Adrenal gland (tissue), 9 donors: ENCODE measurements at regions not wholly inside any gene's neighbourhood (a gene's known extent, or its start where the extent isn't known, plus 50 kb on each side); places are given as distances from the start of the nearest gene placed in this dataset.

Experiments
- DNase-seq, 7 donors: peaks; one replicate each; pipeline ENCODE4 v3.0.0-alpha.2; 2019 to 2020
- H3K27ac ChIP-seq, 5 donors: fragments of 200-600 bp; sonication (generic) in 4 of 5; 1 replicate in 3 of 5; 2 replicates in 2 of 5; pipeline versions ENCODE4 v1.5.1 to v1.8.0; 2016 to 2020; ENCODE audit warnings: mild to moderate bottlenecking in 1 of 5
- H3K27me3 ChIP-seq: fragments of 200-600 bp; 2 replicates; pipeline ENCODE4 v1.8.0; 2021
- H3K36me3 ChIP-seq, 2 donors: fragments of 200-600 bp; replicated peaks in 1 of 2; 1 replicate in 1 of 2; 2 replicates in 1 of 2; pipeline versions ENCODE4 v1.5.1 to v1.8.0; 2018 to 2022
- H3K4me1 ChIP-seq, 2 donors: fragments of 200-600 bp; replicated peaks in 1 of 2; 1 replicate in 1 of 2; 2 replicates in 1 of 2; pipeline versions ENCODE4 v1.5.1 to v1.8.0; 2018 to 2021
- H3K4me3 ChIP-seq, 4 donors: fragments of 200-600 bp; sonication (generic) in 3 of 4; one replicate each; pipeline ENCODE4 v1.5.1; 2016 to 2018
- H3K9me3 ChIP-seq, 3 donors: fragments of 200-600 bp; sonication (generic) in 1 of 3; replicated peaks in 1 of 3; 1 replicate in 2 of 3; 2 replicates in 1 of 3; pipeline versions ENCODE4 v1.5.1 to v1.8.0; 2016 to 2021
- POLR2A ChIP-seq, 2 donors: fragments of 450-650 bp; IDR thresholded peaks; one replicate each; pipeline ENCODE4 v1.6.1; 2017; ENCODE audit warnings: antibody characterized with exemption in 2 of 2, mild to moderate bottlenecking in 2 of 2, moderate library complexity in 1 of 2
- WGBS, 4 donors: extraction: QIAGEN DNeasy Blood & Tissue Kit in 2 of 4; methylation state at CpG; one replicate each; pipeline versions ENCODE4 v1.1.5 to v1.1.7; 2013 to 2017; 5-methylcytosine and 5-hydroxymethylcytosine counted together
- intact Hi-C, 2 donors: fragments of 100-400 bp; cut with DNase I; formaldehyde crosslinking; loops; one replicate each; pipeline versions ENCODE4 v1.14.1 to v1.15.0; 2022 to 2023
- TF ChIP-seq, protein P1 (sequence below), 6 experiments: fragments of 450-650 bp in 4 of 6; fragments of 200-600 bp in 2 of 6; sonication (generic) in 1 of 6; IDR thresholded peaks; 1 replicate in 5 of 6; 2 replicates in 1 of 6; pipeline versions ENCODE4 v1.5.1 to v1.8.0; 2016 to 2021; ENCODE audit warnings: antibody characterized with exemption in 6 of 6, mild to moderate bottlenecking in 2 of 6, moderate library complexity in 1 of 6
- donor health status: healthy with polysubstance abuse.
- donor health status: Bipolar disorder and iron deficiency.
- donor health status: DM: yes; HTN: yes; CAD: no.
- donor health status: DM: no; HTN: no; CAD: no.
- donor health status: DM: no; HTN: no; CAD: no.

DNA sequence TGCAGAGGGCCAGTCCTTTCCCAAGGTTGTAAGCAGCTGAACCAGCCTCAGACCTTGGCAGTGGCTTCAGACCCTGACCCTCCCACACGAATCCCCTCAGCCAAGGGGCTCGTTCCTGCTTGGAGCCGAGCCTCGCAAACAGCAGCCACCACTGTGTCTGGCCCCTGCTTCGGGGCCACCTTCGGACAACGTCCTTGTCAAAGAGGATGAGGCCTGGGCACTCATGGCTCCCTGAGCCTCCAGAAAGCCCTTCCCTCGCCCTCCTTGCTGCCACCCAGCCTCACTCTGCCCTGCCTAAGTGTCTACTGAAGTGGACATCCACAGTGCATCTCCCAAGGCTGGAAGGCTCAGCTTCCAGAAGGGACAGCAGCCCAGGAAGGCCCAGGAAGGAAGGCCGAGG, 161.7 kb downstream of the OLFM1 start:
- no peak overlapping the region for H3K27ac ChIP-seq
- WGBS, 4 donors = 84 to 92% (median 88%) methylated on average over 6 to 9 of the region's 9 CpGs
- no peak for TF ChIP-seq POLR2A (IDR thresholded peaks at IDR 0.05)
- TF ChIP-seq, protein P1, sequence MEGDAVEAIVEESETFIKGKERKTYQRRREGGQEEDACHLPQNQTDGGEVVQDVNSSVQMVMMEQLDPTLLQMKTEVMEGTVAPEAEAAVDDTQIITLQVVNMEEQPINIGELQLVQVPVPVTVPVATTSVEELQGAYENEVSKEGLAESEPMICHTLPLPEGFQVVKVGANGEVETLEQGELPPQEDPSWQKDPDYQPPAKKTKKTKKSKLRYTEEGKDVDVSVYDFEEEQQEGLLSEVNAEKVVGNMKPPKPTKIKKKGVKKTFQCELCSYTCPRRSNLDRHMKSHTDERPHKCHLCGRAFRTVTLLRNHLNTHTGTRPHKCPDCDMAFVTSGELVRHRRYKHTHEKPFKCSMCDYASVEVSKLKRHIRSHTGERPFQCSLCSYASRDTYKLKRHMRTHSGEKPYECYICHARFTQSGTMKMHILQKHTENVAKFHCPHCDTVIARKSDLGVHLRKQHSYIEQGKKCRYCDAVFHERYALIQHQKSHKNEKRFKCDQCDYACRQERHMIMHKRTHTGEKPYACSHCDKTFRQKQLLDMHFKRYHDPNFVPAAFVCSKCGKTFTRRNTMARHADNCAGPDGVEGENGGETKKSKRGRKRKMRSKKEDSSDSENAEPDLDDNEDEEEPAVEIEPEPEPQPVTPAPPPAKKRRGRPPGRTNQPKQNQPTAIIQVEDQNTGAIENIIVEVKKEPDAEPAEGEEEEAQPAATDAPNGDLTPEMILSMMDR (IDR thresholded peaks at IDR 0.05) = no peak
- no peak overlapping the region for H3K4me3 ChIP-seq
- intact Hi-C loops = no loop called here
- no peaks in the 10 kb centered on the region for H3K36me3 ChIP-seq
- H3K4me1 ChIP-seq = no peaks in the 10 kb centered on the region
- no peak for DNase-seq
- H3K9me3 ChIP-seq = no peaks in the 10 kb centered on the region
- H3K27me3 ChIP-seq = peaks cover 4% of the 10 kb centered on the region

DNA sequence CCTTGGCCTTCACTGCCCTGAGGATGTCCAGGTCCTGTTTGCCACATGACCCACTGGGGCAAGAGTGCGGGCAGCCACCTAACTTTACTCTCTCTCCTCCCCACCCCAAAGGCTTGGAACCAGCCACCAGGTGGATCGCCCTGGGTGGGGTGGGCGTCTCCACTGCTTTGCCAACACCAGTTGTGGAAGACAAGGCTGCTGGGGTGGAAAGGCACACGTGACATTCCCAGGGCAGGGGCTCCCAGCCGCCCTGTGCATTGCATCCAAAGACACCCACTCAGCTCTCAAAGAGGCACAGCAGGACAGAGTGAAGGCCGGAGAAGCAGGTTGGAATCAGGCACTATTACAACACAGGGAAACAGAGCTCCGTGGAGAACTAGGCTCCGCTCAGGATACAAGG, 162.2 kb downstream of the OLFM1 start:
- Histone ChIP-seq H3K4me3 (no peak overlapping the region), H3K27me3 (peaks cover 4% of the 10 kb centered on the region), H3K9me3 (no peaks in the 10 kb centered on the region), H3K27ac (no peak overlapping the region), H3K36me3 (no peaks in the 10 kb centered on the region), H3K4me1 (no peaks in the 10 kb centered on the region)
- TF ChIP-seq, protein P1 (IDR thresholded peaks at IDR 0.05) = no peak
- no peak for TF ChIP-seq POLR2A (IDR thresholded peaks at IDR 0.05)
- 79 to 92% (median 87%) methylated on average over 8 of the region's 8 CpGs for WGBS, 4 donors
- DNase-seq = no peak
- intact Hi-C loops = no loop called here

DNA sequence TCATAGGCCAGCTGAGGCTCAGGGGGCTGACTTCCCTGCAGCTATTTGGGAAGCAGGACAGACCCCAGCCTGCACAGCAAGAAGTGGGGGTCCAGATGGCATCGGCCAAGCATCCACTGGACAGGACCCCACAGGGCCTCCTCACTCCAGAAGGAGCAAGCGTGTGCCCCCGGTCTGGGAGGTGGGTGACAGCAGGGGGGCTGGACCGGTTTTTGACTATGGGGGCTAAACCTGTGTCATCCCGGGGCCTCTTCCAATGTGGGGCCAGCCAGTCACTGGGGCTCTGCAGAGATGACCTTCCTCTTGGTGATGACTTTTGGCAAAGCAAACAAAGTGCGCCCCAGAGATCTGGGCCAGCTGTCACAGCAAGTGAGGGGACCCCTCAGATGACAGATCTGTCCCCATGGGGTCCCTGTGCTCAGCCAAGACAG, 163.9 kb downstream of the OLFM1 start:
- Histone ChIP-seq H3K27me3 (no peaks in the 10 kb centered on the region), H3K9me3 (no peaks in the 10 kb centered on the region), H3K4me3 (no peak overlapping the region), H3K36me3 (no peaks in the 10 kb centered on the region), H3K4me1 (no peaks in the 10 kb centered on the region), H3K27ac (no peak overlapping the region)
- intact Hi-C loops = no loop called here
- no peak for DNase-seq
- 80 to 96% (median 84%) methylated on average over 3 to 6 of the region's 6 CpGs for WGBS, 4 donors
- TF ChIP-seq, protein P1 (IDR thresholded peaks at IDR 0.05) = no peak
- TF ChIP-seq POLR2A (IDR thresholded peaks at IDR 0.05) = no peak

DNA sequence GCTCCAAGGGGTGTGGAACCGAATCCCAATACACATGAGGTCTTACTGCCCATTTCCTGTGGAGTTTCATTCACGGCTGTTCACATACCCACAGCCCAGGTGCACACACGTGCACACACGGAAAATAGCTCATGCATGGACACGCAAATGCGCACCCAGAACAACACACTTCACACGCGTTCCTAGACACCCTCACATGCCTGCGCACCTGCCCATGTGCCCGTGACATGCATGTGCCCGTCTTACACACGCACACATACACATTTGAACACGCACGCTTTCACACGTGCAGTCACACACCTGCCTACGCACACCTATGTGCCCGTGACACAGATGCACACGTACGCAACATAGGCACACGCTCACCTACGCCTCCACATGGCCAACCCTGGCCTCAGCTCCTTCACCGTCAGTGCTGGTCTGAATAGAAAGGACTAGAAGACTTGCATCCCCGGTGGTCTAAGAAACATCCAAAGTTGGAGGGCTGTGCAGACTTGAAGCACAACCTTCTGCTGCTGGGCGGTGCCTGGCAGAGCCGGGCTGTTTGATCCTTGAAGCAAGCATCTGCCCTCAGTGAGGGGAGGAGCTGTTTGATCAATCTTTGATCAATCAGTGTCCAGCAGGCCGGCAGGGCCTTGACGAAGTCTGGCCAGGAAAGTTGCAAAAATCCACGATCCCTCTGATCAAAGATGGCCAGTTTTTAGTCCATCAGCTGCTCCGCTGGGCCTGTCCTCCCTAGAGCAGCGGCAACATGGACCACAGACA, 164.7 kb downstream of the OLFM1 start:
- intact Hi-C loops = no loop called here
- H3K36me3 ChIP-seq = no peaks in the 10 kb centered on the region
- H3K27me3 ChIP-seq = no peaks in the 10 kb centered on the region
- H3K27ac ChIP-seq = no peak overlapping the region
- no peaks in the 10 kb centered on the region for H3K9me3 ChIP-seq
- H3K4me3 ChIP-seq = no peak overlapping the region
- DNase-seq = no peak
- no peak for TF ChIP-seq POLR2A (IDR thresholded peaks at IDR 0.05)
- TF ChIP-seq, protein P1 (IDR thresholded peaks at IDR 0.05) = no peak
- WGBS, 4 donors = 80 to 88% (median 85%) methylated on average over 24 to 30 of the region's 30 CpGs
- no peaks in the 10 kb centered on the region for H3K4me1 ChIP-seq
